RCC 7860 (cell line): ENCODE measurements at regions not wholly inside any gene's neighbourhood (a gene's known extent, or its start where the extent isn't known, plus 50 kb on each side); places are given as distances from the start of the nearest gene placed in this dataset.
A peak's percentile ranks its signal among the peaks of the same experiment; 100 is the strongest.

Experiments
- DNase-seq: peaks from one replicate; pipeline ENCODE4 v3.0.0-alpha.2; 2015; ENCODE audit warnings: low spot score
- FAIRE-seq: peaks from 2 replicates; lab custom pipeline; 2012; peaks lifted over from hg19 to GRCh38; lab: Jason Lieb, UNC

DNA sequence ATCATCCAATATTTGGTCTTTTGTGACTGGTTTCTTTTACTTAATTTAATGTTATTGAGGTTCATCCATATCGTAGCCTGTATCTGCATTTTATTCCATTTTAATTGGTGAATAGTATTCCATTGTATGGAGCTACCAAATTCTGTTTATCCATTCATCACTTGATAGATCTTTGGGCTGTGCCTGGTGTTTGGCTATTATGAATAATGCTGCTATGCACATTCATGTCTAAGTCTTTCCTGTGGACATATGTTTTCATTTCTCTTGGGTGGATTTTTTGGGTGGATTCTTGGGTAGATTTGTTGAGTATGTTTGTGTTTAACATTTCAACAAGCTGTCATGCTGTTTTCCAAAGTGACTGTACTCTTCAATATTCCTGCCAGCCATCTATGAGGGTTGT is 52.5 kb upstream of the NEDD4L start:
- DNase-seq, result no peak
- no peak for FAIRE-seq

DNA sequence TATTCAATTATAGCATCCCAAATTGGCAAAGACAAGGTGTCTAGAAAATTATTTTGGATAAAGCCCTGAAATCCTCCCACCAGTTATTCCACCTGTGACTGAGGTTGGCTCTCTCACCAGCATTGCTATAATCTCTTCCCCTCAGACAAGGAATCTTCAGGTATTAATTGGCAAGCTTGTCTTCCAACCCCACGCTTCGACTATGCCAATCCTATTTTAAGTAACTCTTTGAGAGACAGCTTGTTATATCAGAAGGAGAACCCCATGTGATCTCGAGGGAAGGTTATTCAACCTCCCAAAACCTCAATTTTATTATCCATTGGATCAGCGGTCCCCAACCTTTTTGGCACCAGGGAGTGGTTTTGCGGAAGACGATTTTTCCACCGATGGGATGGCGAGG is 54.5 kb upstream of the NEDD4L start:
- no peak for DNase-seq
- FAIRE-seq, result no peak

DNA sequence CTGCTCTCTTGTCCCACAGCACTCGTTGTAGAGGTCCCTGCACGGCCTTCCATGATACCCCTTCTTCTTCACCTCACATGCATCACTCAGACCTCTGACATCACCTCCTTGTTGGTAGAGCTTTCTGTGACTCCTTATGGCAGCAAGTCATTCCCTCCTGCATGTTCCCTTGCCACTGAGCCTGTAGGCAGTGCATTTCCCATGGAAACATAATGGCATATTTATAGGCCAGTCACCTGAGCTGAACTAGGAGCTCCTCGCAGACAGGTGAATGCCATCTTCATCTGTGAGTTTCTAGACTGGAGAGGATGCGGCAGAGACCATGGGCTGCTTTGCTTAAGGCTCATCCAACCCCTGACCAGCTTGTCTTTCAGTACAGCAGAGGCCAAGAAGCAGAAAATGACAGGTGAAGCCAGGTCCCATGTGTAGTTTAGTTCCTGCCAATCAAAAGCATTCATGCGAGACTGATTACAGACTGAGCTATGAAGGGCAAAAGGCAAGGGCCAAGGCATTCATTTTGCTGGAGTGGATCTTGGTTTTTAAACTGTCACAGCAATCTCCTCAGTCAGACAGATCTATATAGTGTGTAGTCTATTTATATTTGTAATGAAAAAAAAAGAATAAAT is 59.4 kb upstream of the NEDD4L start:
- DNase-seq (no peak), FAIRE-seq (no peak)

DNA sequence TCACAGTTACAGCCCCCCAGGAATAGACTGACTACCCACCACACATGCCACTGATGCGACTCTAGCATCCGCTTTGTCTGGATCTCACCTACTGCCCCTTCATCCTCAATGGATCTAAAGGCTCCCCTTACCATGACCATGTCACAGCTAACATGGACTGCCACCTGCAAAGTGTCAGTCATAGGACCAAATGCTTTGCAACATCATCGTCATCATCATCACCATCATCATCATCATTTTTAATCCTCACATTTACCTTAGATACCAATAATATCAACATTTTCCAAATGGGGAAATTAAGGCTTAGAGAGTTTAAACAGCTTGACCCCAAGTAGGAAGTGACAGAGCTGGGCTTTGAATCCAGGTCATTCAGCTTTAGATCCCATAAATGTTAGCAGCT is 60.1 kb upstream of the NEDD4L start:
- DNase-seq (no peak), FAIRE-seq (no peak)

DNA sequence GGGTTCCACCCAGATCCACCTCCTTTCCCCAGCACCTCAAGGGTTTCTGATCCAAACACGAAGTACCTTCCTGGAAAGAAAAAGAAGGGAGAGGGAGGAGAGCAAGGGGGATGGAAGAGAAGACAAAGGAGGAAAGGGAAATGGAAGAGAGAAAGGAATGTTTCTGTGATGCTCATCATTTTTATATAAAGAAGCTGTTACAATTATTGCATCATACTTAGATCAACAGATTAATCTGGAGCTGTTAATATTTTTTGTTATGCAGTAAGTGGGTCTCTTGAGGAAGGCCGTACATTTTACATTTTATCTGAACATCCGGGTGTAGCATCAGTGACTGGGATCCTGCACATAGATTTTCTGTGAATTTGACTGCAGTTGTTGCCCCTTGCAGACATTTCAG is 60.6 kb upstream of the NEDD4L start:
- no peak for DNase-seq
- FAIRE-seq, result no peak

DNA sequence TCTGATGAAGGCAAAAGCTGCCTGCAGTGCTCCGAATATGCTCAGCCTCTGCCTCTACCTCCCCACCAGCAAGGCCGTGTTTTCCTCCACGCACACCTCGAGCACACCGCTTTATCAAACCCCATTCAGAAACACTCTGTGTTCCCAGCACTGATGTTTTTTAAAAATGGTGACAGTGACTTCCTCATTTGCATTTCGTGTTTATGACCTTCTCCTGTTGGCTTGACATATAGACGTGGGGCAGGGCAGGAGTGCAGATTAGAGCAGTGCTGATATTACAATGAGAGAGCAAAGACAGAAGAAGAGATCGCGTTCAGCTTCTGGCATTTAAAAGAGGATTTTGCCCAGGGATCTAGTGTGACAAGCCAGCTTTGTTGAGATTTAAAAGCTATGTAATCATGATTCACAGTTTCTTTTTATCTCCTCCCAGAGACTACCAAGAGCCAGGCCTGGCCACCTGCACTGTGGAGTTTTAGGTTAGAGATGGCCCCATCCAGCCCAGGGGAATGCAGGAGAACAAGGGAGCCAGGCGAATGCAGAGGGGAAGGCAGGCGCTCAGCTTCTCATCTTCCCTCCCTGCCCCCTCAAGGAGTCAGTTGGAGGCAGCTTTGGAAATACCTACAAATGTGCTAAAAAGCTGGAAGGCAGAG is 61.5 kb upstream of the NEDD4L start:
- FAIRE-seq (no peak), DNase-seq (no peak)

DNA sequence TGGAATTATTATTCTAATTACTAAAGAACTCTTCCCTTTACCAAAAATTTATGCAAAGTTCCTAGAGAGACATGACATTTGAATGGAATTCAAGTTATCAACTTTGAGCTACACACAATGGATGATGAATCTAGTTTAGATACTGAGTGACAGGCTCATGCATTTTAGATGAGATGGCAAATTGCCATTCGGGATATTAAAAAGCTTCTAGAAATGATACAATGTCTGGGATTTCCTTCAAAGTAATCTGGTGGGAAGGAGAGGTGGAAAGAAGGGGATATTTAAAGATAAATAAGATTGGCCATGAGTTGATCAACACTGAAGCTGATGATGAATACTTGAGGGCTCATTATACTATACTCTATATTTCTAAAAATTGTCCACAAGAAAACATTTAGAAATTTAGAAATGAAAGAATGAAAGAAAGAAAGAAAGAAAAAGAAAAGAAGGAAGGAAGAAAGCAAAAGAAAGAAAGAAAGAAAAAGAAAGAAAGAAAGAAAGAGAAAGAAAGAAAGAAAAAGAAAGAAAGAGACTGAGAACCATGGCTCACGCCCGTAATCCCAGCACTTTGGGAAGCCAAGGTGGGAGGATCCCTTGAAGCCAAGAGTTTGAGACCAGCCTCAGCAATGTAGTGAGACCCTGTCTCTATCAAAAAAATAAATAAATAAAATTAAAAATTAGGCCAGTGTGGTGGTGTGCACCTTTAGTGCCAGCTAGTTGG is 62.6 kb upstream of the NEDD4L start:
- FAIRE-seq (no peak), DNase-seq (no peak)

DNA sequence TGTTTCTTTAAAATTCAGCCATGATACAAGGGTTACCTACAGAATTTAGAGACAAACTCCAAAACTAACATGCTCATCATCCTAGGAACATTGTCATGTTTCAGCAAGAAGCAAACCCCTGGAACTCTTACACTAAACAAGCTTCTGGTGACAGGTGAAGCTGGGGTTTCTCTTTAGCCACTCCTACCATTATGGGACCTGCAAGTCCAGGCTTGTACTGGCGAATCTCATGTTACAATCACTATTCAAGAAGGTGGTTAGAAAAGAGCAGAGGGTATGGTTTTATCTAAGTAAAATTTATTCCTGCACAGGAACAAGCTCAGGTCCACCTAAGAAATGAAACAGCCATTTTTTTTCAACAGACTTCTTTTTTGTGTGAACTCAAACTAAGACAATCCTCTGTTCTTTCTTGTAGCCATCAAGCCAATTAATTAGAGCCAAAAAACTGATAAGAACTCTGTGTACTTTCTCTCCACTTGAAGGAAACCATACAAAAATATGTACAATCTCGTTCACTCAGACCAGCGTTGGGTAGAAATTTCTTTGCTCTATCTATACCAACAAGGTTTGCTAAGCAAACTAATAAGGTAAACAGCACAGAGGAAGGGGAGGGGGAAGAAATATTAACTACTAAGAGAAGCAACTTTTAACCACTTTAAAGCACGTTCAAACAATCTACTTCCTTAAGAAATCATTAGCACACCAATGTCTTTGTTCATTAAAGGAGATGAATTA is 63.3 kb upstream of the NEDD4L start:
- no peak for DNase-seq
- FAIRE-seq, result no peak

DNA sequence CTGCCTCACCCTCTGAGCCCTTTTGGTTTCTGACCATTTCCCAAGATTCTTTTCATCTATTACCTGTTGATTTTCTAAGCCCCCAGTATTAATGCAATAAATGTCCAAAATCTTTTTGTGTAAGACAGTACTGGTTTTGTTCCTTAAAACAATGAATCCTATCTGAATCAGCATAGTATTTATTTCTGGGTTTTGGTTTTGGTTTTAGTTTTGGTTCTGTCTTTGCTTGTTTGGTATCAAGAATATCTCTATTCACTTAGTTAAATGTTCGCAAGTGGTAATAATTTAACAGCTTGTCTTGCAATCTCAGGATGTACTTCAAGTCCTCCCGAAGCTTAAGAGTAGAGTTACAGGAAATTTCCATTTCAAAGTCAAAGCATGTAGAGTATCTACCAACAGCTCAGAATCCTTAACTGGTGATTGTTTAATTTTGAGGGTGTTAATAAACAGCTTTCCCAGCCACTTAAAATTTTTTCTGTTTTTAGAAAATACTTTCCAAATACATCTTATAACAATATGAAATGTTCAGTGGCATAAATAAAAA is 67.7 kb upstream of the NEDD4L start:
- FAIRE-seq (no peak), DNase-seq (no peak)

DNA sequence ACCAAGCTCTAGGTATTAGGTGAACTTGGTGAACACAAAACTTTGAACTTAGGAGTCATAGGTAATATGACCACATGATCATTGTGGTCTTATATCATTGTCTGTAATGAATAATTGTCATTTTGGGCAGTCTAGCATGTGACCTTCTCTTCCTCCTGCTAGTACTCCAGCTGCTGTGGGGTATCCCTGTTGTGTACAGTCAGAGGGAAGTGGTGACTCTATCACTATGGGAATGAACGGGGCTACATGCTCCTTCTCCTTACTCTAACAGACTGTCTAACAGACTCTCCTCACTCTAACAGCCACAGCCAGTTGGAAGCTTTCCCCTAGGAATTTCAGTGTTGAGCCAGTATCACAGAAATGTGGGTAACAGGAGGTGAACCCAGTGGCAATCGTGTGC is 68.2 kb upstream of the NEDD4L start:
- FAIRE-seq (no peak), DNase-seq (no peak)

DNA sequence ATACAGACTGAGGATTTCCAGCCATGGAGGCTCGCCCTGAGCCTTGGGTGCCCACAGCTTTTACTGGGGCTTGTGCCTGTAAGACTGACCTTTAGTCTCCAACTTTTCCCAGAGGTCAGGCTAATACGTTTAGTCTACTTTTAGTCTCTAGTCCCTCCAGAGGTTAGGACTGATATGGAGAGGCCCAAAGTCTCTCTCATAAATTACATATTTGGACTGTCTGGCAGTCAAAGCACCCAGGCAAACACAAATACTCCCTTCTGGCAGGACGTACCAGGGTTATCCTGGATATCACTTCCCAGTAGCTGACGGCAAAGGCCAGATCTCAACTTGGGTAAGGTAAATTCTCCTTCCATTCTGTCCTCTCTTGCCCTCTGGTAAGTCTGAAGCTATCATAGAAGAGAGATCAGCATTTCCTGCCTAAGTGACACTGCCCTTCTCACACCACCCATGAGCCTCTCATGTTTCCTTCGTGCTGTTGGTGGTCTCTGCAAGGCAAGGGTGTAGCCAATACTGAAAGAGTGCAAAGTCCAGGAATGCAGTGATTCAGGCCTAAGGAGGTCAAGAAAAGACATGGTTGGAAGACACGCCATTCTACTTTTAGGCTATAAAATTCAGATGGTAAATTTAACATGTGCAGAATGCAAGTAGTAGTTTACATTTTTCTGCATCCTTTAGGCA is 69.3 kb upstream of the NEDD4L start:
- FAIRE-seq (no peak), DNase-seq (no peak)

DNA sequence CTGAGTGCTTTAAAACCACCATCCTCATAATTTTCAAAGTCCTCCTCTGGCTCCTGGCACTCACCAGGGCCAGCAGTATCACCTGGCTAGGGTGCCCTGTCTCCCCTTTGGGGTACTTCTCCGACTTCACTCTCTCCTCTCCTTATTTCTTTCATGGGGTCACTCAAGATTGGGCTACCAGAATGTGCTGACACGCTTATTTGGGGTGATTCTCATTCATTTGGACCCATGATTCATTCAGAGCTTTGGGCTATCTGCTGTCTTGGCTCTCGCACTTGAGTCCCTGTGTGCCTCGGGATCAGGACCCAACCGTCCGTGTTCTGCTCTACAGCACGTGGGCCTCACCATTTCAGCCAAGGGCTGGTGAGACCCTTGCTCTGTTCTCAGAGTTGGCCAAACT is 70.1 kb upstream of the NEDD4L start:
- FAIRE-seq (no peak), DNase-seq (no peak)

DNA sequence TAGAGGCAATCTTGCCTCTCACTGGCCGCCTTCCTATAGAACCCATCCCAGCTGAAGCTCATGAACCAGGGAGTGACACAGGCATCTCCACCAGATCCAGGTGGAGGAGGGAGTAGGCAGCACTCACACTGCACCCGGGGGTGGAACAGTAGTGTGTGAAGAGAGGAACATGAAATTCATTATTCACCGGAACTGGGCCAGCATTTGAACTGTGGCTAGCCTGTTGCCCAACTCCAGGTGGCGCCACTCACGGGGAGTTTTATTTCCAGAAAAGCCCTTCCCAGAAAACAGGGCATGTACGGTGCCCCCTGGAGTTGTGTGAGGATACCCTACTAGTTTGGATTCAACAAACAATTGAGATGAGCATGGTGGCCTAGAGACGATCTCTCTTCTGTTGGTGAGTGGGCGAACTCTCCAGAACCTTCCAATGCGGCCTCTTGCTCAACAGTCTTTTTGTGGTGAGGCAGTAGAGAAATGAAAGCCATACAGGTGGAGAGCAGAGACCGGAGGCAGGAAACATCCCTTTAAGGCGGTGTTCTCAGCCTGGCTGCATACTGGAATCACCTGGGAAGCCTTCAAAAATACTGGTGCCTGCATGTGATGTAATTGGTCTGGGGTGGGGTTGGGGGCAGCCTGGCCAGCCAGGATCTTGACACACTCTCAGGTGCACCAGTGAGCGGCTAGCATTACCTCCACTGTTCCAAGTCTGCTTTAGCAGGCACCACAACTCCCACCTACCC is 73.5 kb upstream of the NEDD4L start:
- DNase-seq (no peak), FAIRE-seq (no peak)

DNA sequence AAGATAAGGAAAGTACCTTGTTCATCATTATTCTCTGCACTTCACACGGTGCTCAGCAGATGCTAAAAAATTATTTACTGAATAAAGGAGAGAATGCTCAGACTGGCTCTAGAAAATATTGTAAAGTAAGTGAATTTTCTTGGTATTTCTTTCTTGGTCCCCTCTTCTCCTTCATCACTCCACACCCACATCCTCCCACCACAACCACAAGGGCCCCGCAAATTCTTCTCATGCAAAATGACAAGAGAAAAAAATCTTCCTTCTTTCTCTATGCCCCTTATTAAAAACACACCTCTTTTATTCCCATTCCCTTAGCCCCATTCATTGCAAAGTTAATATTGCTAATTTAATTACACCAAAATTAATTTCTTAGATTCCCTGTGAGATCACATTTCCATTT is 74.2 kb upstream of the NEDD4L start:
- no peak for FAIRE-seq
- no peak for DNase-seq

DNA sequence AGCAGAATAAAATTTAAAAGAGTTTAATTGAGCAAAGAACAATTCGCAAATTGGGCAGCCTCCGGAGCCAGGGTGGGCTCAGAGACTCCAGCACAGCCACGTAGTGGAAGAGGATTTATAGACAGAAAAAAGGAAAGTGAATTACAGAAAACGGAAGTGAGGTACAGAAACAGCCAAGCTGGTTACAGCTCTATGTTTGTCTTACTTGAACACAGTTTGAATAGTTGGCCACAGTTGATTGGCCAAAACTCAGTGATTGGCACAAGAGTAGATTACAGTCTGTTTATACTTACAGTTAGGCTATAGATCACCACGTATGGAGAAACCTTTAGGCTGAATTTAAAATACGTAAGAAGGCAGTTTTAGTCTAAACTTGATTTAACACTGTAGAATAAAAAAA is 78.8 kb upstream of the NEDD4L start:
- FAIRE-seq (no peak), DNase-seq (no peak)

DNA sequence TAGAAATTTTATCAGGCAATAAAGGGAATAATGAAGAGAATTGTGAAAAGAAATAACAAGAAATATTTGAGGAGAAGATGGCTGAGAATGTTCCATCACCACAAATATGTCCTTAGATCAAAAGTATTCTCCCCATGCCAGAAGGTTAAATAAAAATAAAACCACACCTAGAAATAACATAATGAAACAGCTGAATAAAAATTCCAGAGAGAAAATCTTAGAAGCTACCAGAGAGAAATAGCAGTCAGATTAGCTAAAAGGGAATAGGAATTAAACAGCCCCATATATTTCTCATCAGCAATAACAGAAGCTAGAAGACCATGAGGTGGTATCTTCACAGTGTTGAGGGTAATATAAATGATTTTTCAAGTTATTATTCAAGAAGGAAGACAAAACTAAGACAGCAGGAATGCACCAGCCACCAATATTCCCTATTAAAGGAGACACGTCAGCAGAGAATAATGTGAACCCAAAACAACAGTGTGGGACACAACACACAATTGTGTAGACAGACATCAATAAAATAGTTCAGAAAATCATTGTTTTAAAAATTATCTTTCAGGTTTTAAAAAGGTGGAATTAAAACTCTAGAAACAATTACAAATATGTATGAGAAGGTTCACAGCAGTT is 82.0 kb upstream of the NEDD4L start:
- FAIRE-seq, result no peak

DNA sequence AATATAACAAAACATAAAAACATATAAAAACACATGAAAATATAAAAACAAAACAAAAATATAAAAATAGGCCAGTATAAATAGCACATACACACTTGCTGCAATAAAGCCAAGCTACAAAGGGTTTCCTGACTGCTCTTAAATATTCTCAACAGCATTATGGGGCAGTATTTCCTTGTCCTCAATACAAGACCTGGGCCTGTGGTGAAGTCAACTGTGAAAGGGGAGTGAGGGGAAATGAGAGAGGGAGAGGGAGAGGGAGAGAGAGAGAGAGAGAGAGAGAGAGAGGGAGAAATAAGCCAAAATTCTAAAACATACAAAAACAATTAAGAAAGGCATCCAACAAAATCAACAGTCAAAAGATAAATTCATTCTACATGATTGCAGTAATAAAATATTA is 82.6 kb upstream of the NEDD4L start:
- DNase-seq (no peak), FAIRE-seq (no peak)

More for the DNA sequence above, 82.0 kb upstream of the NEDD4L start:
- no peak for DNase-seq

DNA sequence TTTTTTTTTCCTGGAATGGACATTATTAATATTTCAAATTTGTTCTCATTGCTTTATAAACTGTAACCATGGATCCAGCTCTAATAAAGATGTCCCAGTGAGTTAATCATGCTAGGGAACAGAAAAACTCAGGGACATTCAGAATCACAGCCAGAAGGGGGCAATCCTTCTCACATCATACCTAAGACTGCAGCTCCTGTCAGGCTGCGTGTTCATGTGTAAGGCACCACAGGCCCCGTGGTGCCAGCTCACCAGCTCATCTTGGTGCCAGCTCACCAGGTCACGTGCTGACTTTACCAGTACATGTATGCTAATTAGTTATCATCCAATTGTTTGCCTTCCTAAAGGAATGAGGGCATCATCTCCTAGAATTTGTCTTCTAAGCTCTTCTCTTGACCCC is 84.7 kb upstream of the NEDD4L start:
- DNase-seq, result peak; percentile 50
- FAIRE-seq, result no peak

DNA sequence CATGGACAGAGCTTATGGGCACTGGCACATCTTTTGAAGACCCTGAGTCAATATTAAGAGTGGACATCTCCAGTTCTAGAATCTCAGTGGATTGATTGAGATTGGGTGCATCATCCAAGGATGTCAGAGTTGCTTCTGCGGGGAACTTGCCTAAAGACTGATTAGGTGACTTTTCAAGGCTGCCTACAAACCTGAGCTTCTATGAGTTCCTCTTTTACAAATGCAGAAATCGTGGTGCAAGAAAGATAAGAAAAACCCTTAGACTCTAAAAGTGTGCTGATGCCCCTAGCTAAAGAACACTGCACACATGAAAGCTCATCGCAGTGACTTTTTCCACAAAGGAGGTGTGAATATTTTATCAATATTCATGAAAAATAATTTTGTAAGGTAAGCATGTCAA is 86.8 kb upstream of the NEDD4L start:
- DNase-seq, result no peak
- FAIRE-seq, result no peak

DNA sequence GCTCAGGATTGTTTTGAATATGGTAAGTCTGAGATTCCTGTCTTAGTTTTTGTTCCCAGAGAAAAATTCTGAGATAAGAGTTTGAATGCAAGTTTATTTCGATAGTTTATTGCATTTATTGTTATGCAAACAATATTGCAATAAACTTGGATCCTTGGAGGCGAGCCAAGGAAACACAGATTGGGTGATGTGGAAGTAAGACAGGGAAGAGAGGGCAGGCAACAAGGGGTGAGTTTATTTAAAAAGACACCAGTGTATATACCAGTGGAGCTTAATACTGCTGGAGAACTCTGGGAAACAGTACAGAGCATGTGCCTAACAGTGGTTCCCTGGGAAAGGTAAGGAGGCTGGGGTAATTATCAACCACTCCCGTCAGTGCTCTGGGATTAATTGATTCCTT is 87.5 kb upstream of the NEDD4L start:
- DNase-seq (no peak), FAIRE-seq (no peak)
